K562 (cell line): ENCODE measurements at regions not wholly inside any gene's neighbourhood (a gene's known extent, or its start where the extent isn't known, plus 50 kb on each side); places are given as distances from the start of the nearest gene placed in this dataset.

Experiments used
- DDX20 ChIP-seq: fragments of 450-650 bp; IDR thresholded peaks from 2 replicates; pipeline ENCODE4 v1.6.1; 2016; ENCODE audit warnings: missing genetic modification characterization, low read depth, mild to moderate bottlenecking, missing compliant biosample characterization, moderate library complexity
- ETV6 ChIP-seq, 3 experiments: fragments of 150-350 bp in 1 of 3; sonication (generic) in 1 of 3; formaldehyde crosslinking in 1 of 3; IDR thresholded peaks; 2 replicates each; pipeline versions ENCODE4 v1.6.1 to v1.8.0; 2014 to 2022; ENCODE audit warnings: borderline replicate concordance in 2 of 3, low read depth in 2 of 3, antibody characterized with exemption in 1 of 3, low read length in 1 of 3, mild to moderate bottlenecking in 1 of 3, missing genetic modification reagents in 1 of 3
- EWSR1 ChIP-seq: fragments of 450-650 bp; IDR thresholded peaks from 2 replicates; pipeline ENCODE4 v1.6.1; 2018; ENCODE audit warnings: borderline replicate concordance, mild to moderate bottlenecking, low read depth, moderate library complexity; ENCODE audit not compliant: partially characterized antibody
- PCBP1 ChIP-seq: fragments of 200-400 bp; formaldehyde crosslinking; IDR thresholded peaks from 2 replicates; pipeline ENCODE4 v1.6.1; 2018; ENCODE audit warnings: mild to moderate bottlenecking, low read depth, low read length; ENCODE audit not compliant: poor library complexity, severe bottlenecking
- PHF8 ChIP-seq: fragments of 200-600 bp; sonication (generic); IDR thresholded peaks from 2 replicates; pipeline ENCODE4 v1.6.1; 2012; ENCODE audit warnings: mixed run types, mild to moderate bottlenecking, inconsistent platforms, low read length, moderate library complexity, borderline replicate concordance
- RBBP5 ChIP-seq: fragments of 200-600 bp; sonication (generic); IDR thresholded peaks from 2 replicates; pipeline ENCODE4 v1.6.1; 2012; ENCODE audit warnings: borderline replicate concordance, mild to moderate bottlenecking, low read length, control low read depth, inconsistent platforms; ENCODE audit not compliant: insufficient read depth, poor library complexity, severe bottlenecking
- SMAD2 ChIP-seq: fragments of 150-350 bp; IDR thresholded peaks from 2 replicates; pipeline ENCODE4 v1.6.1; 2014; ENCODE audit warnings: low read depth, mild to moderate bottlenecking, low read length
- SP2 ChIP-seq: IDR thresholded peaks from 2 replicates; pipeline ENCODE4 v1.6.1; 2011; ENCODE audit warnings: mild to moderate bottlenecking, low read depth, low read length, moderate library complexity; ENCODE audit not compliant: poor library complexity, severe bottlenecking; ENCODE audit errors: extremely low read depth
- ZNF436 ChIP-seq: fragments of 250-450, 450-650 bp; sonication (Bioruptor Pico); formaldehyde crosslinking; IDR thresholded peaks from 2 replicates; pipeline ENCODE4 v1.7.0; 2020; ENCODE audit warnings: mild to moderate bottlenecking
- ZNF445 ChIP-seq: fragments of 250-450 bp; sonication (Bioruptor Pico); IDR thresholded peaks from 2 replicates; pipeline ENCODE4 v1.4.0; 2020; ENCODE audit warnings: low read depth, mild to moderate bottlenecking, moderate library complexity
- ZNF696 ChIP-seq: fragments of 250-450 bp; sonication (Bioruptor Pico); conservative IDR thresholded peaks from 2 replicates; pipeline ENCODE4 v1.4.0; 2020; ENCODE audit warnings: mild to moderate bottlenecking, moderate library complexity
- TF ChIP-seq, protein P1 (sequence below): fragments of 200-600 bp; sonication (generic); IDR thresholded peaks from one replicate; pipeline ENCODE4 v1.6.1; 2012; ENCODE audit warnings: mild to moderate bottlenecking, low read depth, low read length, inconsistent platforms

DNA sequence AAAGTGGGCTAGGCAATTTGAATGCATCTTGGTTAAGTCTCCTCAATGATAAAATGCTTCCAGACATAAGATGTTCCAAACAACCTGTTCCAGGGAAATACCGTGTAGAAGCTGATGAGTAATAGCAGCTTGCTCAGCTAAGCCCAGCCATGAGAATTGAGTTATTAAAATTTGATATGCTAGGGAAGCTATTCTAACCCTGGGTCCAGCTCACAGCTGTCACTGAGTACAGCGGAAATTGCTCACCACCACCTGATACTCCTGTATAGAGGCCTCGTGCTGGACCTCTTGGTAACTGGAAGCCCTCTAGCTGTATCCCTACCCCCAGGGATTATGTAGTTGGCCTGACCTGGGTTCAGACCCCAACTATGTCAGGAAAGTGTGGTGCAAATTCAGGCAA, 521.3 kb upstream of the TRPC7 start (continued):
- TF ChIP-seq PCBP1 (no peak), ZNF436 (no peak), SP2 (no peak), ZNF696 (no peak), RBBP5 (no peak), EWSR1 (no peak), ETV6 (IDR thresholded peaks at IDR 0.05; ENCODE audit: borderline replicate concordance in 1 of 2, low read depth in 2 of 2, low read length in 1 of 2) (no peak), ETV6 (CRISPR knock-in tag; IDR thresholded peaks at IDR 0.05; ENCODE audit: borderline replicate concordance) (no peak), PHF8 (no peak), ZNF445 (CRISPR knock-in tag) (no peak), SMAD2 (no peak), DDX20 (tag) (no peak)
- TF ChIP-seq, protein P1, sequence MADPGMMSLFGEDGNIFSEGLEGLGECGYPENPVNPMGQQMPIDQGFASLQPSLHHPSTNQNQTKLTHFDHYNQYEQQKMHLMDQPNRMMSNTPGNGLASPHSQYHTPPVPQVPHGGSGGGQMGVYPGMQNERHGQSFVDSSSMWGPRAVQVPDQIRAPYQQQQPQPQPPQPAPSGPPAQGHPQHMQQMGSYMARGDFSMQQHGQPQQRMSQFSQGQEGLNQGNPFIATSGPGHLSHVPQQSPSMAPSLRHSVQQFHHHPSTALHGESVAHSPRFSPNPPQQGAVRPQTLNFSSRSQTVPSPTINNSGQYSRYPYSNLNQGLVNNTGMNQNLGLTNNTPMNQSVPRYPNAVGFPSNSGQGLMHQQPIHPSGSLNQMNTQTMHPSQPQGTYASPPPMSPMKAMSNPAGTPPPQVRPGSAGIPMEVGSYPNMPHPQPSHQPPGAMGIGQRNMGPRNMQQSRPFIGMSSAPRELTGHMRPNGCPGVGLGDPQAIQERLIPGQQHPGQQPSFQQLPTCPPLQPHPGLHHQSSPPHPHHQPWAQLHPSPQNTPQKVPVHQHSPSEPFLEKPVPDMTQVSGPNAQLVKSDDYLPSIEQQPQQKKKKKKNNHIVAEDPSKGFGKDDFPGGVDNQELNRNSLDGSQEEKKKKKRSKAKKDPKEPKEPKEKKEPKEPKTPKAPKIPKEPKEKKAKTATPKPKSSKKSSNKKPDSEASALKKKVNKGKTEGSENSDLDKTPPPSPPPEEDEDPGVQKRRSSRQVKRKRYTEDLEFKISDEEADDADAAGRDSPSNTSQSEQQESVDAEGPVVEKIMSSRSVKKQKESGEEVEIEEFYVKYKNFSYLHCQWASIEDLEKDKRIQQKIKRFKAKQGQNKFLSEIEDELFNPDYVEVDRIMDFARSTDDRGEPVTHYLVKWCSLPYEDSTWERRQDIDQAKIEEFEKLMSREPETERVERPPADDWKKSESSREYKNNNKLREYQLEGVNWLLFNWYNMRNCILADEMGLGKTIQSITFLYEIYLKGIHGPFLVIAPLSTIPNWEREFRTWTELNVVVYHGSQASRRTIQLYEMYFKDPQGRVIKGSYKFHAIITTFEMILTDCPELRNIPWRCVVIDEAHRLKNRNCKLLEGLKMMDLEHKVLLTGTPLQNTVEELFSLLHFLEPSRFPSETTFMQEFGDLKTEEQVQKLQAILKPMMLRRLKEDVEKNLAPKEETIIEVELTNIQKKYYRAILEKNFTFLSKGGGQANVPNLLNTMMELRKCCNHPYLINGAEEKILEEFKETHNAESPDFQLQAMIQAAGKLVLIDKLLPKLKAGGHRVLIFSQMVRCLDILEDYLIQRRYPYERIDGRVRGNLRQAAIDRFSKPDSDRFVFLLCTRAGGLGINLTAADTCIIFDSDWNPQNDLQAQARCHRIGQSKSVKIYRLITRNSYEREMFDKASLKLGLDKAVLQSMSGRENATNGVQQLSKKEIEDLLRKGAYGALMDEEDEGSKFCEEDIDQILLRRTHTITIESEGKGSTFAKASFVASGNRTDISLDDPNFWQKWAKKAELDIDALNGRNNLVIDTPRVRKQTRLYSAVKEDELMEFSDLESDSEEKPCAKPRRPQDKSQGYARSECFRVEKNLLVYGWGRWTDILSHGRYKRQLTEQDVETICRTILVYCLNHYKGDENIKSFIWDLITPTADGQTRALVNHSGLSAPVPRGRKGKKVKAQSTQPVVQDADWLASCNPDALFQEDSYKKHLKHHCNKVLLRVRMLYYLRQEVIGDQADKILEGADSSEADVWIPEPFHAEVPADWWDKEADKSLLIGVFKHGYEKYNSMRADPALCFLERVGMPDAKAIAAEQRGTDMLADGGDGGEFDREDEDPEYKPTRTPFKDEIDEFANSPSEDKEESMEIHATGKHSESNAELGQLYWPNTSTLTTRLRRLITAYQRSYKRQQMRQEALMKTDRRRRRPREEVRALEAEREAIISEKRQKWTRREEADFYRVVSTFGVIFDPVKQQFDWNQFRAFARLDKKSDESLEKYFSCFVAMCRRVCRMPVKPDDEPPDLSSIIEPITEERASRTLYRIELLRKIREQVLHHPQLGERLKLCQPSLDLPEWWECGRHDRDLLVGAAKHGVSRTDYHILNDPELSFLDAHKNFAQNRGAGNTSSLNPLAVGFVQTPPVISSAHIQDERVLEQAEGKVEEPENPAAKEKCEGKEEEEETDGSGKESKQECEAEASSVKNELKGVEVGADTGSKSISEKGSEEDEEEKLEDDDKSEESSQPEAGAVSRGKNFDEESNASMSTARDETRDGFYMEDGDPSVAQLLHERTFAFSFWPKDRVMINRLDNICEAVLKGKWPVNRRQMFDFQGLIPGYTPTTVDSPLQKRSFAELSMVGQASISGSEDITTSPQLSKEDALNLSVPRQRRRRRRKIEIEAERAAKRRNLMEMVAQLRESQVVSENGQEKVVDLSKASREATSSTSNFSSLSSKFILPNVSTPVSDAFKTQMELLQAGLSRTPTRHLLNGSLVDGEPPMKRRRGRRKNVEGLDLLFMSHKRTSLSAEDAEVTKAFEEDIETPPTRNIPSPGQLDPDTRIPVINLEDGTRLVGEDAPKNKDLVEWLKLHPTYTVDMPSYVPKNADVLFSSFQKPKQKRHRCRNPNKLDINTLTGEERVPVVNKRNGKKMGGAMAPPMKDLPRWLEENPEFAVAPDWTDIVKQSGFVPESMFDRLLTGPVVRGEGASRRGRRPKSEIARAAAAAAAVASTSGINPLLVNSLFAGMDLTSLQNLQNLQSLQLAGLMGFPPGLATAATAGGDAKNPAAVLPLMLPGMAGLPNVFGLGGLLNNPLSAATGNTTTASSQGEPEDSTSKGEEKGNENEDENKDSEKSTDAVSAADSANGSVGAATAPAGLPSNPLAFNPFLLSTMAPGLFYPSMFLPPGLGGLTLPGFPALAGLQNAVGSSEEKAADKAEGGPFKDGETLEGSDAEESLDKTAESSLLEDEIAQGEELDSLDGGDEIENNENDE = no peak
